Endothelial cell (in vitro differentiated cells): ENCODE measurements at regions not wholly inside any gene's neighbourhood (a gene's known extent, or its start where the extent isn't known, plus 50 kb on each side); places are given as distances from the start of the nearest gene placed in this dataset.

Source experiments
- DNase-seq: peaks from one replicate; pipeline ENCODE4 v3.0.0; 2021; ENCODE audit warnings: low spot score
- H3K27ac Mint-ChIP-seq: one replicate; pipeline ENCODE4 v1.8.0; 2021; ENCODE audit warnings: mixed read lengths, inconsistent platforms; ENCODE audit not compliant: unreplicated experiment
- H3K27me3 Mint-ChIP-seq: one replicate; pipeline ENCODE4 v1.8.0; 2021; ENCODE audit warnings: mild to moderate bottlenecking, moderate library complexity, mixed read lengths, inconsistent platforms; ENCODE audit not compliant: unreplicated experiment
- H3K36me3 Mint-ChIP-seq: one replicate; pipeline ENCODE4 v1.8.0; 2021; ENCODE audit warnings: mild to moderate bottlenecking, low read depth, mixed read lengths, inconsistent platforms; ENCODE audit not compliant: unreplicated experiment
- H3K4me1 Mint-ChIP-seq: one replicate; pipeline ENCODE4 v1.8.0; 2021; ENCODE audit warnings: mild to moderate bottlenecking, mixed read lengths, inconsistent platforms; ENCODE audit not compliant: unreplicated experiment
- H3K4me3 Mint-ChIP-seq: one replicate; pipeline ENCODE4 v1.8.0; 2021; ENCODE audit warnings: mild to moderate bottlenecking, mixed read lengths, inconsistent platforms; ENCODE audit not compliant: unreplicated experiment
- H3K9me3 Mint-ChIP-seq: one replicate; pipeline ENCODE4 v1.8.0; 2021; ENCODE audit warnings: mixed read lengths, inconsistent platforms; ENCODE audit not compliant: unreplicated experiment
- CTCF ChIP-seq: fragments of 200-600 bp; sonication (generic); IDR thresholded peaks from one replicate; pipeline ENCODE4 v1.5.0; 2021; ENCODE audit warnings: antibody characterized with exemption; ENCODE audit not compliant: unreplicated experiment

- no peak for DNase-seq
- TF ChIP-seq CTCF: no peak
- Mint-ChIP-seq H3K27me3 (no peaks in the 10 kb centered on the region), H3K4me3 (no peak overlapping the region), H3K36me3 (no peaks in the 10 kb centered on the region), H3K9me3 (no peaks in the 10 kb centered on the region), H3K4me1 (no peaks in the 10 kb centered on the region), H3K27ac (no peak overlapping the region)
Measured at GRCh38 chr2:5403392-5403791, 288.8 kb upstream of the SOX11 start.

- no peak overlapping the region for H3K4me3 Mint-ChIP-seq
- no peaks in the 10 kb centered on the region for H3K9me3 Mint-ChIP-seq
- no peak for TF ChIP-seq CTCF
- H3K4me1 Mint-ChIP-seq: no peaks in the 10 kb centered on the region
- H3K27ac Mint-ChIP-seq: no peak overlapping the region
- peak; percentile 9 for DNase-seq
- no peaks in the 10 kb centered on the region for H3K27me3 Mint-ChIP-seq
- H3K36me3 Mint-ChIP-seq: no peaks in the 10 kb centered on the region
Measured at GRCh38 chr2:5409898-5410381, 282.2 kb upstream of the SOX11 start.

DNA sequence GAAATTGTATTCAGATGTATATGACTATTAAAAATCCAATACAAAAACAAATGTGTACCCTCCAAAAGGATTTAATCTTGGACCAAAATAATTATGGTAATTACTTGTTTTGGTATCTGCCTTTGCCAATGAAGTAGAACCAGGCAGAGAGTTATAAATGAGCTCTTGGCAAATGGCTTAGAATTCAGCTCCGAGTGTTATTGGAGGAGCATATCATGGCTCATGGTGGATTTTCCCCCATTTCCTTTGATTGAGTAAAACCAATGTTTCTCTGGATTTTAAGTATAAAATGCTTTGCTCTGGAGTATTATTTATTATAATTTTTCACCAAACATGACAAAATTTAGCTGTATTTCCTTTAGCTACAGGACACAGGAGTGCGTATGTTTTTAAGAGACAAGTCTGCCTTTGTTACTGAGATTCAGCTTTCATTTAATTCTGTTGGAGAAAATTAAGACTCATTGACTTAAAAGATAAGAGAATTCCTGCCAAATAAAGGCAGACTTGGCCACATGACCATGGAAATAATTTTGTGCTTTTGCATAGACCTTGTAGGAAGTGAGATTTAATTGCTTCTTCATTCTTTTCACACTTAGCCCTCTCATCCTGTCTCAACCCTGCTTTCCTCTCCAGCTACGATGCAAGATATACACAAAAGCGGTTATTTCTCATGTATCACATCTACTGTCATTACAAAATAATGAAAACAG lies 281.0 kb upstream of the SOX11 start:
- Mint-ChIP-seq H3K9me3 (no peaks in the 10 kb centered on the region), H3K4me3 (no peak overlapping the region), H3K36me3 (no peaks in the 10 kb centered on the region), H3K27me3 (no peaks in the 10 kb centered on the region), H3K27ac (no peak overlapping the region), H3K4me1 (no peaks in the 10 kb centered on the region)
- TF ChIP-seq CTCF: no peak
- DNase-seq: no peak

DNA sequence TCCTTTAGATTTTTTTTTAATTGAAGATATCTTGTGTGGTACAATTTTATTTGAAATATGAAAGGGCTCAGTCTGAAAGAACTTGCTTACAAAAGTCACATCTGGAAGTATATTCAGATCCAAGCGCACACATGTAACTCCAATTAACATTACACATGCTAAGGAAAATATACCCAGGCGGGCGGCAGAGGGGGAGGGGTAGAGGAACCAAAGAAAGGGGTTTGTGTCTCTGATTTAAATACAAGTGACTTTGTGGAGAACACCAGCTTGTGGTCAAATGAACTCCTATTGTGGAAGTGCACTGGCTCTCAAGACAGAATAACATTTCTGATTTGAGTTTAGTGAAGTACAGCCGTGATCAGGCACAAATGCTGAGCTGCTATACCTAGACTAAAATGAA lies 280.2 kb upstream of the SOX11 start:
- no peaks in the 10 kb centered on the region for H3K9me3 Mint-ChIP-seq
- H3K4me1 Mint-ChIP-seq: no peaks in the 10 kb centered on the region
- no peaks in the 10 kb centered on the region for H3K36me3 Mint-ChIP-seq
- H3K4me3 Mint-ChIP-seq: no peak overlapping the region
- H3K27me3 Mint-ChIP-seq: no peaks in the 10 kb centered on the region
- H3K27ac Mint-ChIP-seq: no peak overlapping the region
- DNase-seq: no peak
- no peak for TF ChIP-seq CTCF

DNA sequence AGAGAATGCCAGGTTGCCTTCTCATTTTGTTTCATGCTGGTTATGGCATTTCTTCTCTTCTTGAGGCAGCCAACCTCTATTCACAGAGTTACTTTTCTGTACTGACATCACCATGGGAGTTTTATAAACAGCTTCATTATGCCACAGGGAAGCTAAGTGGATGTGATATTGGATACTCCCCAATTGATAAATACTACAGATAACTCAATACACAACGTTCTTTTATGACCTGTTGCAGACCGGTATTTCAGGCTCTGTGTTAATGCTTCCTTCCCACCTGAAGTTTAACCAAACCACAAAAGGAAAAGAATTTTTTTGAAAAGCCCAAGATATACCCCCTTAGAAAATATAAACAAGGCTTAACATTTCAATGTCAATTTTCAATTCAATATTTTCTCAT lies 258.3 kb upstream of the SOX11 start:
- DNase-seq: no peak
- Mint-ChIP-seq H3K4me1 (no peaks in the 10 kb centered on the region), H3K27me3 (peaks cover 1% of the 10 kb centered on the region), H3K4me3 (no peak overlapping the region), H3K27ac (no peak overlapping the region), H3K9me3 (no peaks in the 10 kb centered on the region), H3K36me3 (no peaks in the 10 kb centered on the region)
- TF ChIP-seq CTCF: no peak
